HG03097 (cell line): ENCODE measurements at regions not wholly inside any gene's neighbourhood (a gene's known extent, or its start where the extent isn't known, plus 50 kb on each side); places are given as distances from the start of the nearest gene placed in this dataset.

ENCODE experiments used
- ATAC-seq: cut with Tn5 transposase; IDR thresholded peaks from one replicate; pipeline ENCODE4 v1.9.1; 2021; ENCODE audit not compliant: unreplicated experiment, low FRiP score

GRCh38 chr3:3689601-3690375, 109.4 kb upstream of the LRRN1 start:
- no peak for ATAC-seq

GRCh38 chr3:3686907-3687648, 112.2 kb upstream of the LRRN1 start:
- no peak for ATAC-seq

- no peak for ATAC-seq
Observed at GRCh38 chr3:3685721-3686120, 113.5 kb upstream of the LRRN1 start.

- no peak for ATAC-seq
Observed at GRCh38 chr3:3683261-3683660, 116.0 kb upstream of the LRRN1 start.

DNA sequence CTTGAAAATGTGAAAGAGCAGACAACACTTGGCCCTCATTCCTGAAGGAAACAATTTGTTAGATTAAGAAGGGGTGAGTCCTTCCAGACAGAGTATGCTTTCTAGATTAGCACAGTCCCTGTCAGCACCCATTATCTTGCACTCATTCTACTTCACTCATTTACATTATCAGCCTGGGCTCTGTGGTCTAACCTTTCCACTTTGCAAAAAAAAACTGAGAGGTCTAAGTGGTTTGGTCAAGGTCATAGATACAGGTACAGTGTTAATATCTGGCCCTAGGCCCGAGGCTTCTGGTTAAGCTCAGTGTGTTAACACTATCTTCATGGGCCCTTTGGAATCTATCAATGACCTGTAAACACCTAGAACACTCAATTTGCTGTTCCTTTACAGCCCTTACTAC, 123.4 kb upstream of the LRRN1 start:
- ATAC-seq: no peak

- no peak for ATAC-seq
Observed at GRCh38 chr3:3675186-3675585, 124.0 kb upstream of the LRRN1 start.

GRCh38 chr3:3666664-3667063, 132.6 kb upstream of the LRRN1 start:
- ATAC-seq: peak; percentile 91

DNA sequence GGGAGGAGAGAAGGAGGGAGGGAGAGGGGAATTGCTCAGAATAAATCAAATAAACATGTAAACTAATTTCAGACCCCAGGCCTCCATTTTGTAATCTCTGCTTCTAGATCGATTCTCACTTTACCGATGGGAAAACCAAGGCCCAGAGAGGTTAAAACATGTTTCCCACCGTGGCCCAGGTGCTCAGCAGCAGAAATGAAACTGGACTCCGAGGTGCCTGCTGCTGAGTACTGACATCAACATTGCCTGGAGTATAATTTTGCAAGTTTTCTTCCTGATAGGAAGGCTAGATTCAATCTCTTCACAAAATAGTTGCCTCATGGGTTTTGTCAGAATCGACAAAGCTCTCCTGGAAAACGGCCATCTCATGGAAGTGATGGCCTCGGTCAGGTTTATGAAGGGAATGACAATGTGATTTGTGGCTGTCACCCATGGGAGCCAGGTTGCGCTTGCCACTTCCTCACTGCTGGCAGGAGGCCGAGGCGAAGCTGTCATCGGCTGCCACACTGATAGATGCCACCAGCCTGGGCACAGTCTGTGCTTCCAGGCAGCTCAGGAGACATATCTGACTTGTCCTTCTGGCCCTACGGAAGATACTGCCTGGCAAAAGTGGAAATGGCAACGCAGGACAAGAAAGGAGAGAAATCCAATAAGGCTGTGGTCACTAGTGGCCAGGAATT, 133.1 kb upstream of the LRRN1 start:
- peak; percentile 52 for ATAC-seq

- ATAC-seq: no peak
Observed at GRCh38 chr3:3665546-3665945, 133.7 kb upstream of the LRRN1 start.

DNA sequence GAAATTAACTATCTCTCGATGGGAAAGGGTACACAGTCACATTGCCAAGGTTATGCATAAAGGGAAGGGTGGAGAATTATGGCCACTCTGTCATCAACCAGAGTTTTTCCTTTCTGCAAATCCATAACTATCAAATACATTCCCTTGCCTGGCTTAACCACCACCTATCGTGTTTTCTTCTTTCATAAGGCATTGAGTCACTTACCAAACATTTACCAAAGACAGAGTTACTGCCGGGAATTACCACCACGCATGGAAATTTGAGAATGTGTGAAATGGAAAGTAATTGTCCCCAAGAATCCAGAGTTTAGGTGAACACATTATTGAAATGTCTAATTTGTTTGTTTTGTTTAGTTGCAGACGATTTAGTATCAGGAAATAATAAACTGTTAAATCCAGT, 134.3 kb upstream of the LRRN1 start:
- ATAC-seq: no peak

- ATAC-seq: no peak
Observed at GRCh38 chr3:3662610-3663009, 136.6 kb upstream of the LRRN1 start.

GRCh38 chr3:3654916-3655315, 144.3 kb upstream of the LRRN1 start:
- no peak for ATAC-seq

- ATAC-seq: no peak
Observed at GRCh38 chr3:3648988-3649679, 150.1 kb upstream of the LRRN1 start.

DNA sequence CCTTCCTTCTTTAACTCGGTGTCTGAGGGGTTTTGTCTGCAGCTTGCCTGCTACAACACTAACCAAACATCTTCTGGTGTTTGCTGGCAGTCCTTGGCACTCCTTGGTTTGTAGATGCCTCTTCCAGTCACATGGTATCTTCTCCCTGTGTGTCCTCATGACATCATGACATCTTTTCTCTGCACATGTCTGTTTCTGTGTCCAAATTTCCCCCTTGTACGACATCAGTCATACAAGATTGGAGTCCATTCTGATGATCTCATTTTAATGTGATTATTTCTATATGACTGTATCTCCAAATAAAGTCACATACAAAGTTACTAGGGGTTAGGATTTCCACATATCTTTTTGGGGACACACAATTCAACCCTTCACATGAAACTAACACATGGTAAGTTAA, 152.3 kb upstream of the LRRN1 start:
- ATAC-seq: no peak

GRCh38 chr3:3646103-3646844, 153.0 kb upstream of the LRRN1 start:
- peak; percentile 80 for ATAC-seq

DNA sequence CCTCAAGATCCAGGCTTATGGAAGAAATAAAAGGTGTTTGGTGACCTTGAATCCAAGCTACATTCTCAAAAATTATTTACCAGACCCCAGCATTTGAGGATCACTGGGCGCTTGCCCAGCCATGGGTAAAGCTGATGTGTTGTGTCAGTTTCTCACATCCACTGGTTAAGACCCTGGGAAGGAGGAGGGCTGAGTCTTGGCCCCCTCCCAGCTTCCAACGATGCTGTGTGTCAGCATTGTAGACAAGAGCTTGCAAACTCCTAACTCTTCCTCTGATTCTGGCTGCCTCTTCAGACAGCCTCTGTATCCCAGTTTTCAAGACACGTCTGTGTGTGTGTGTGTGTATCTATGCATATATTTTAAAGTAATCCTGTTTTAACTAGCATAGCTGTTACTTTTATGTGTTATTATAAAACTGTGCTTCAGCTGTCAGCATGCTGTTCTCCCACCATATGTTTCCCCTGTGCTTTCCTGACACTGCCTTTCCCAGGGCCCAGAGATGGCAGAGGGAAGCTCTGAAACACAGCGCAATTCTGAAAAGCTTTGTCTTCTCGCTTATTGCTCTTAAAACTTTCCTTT, 157.3 kb upstream of the LRRN1 start:
- ATAC-seq: no peak

- no peak for ATAC-seq
Observed at GRCh38 chr3:3639078-3639477, 160.2 kb upstream of the LRRN1 start.

- ATAC-seq: no peak
Observed at GRCh38 chr3:3636815-3637214, 162.4 kb upstream of the LRRN1 start.

DNA sequence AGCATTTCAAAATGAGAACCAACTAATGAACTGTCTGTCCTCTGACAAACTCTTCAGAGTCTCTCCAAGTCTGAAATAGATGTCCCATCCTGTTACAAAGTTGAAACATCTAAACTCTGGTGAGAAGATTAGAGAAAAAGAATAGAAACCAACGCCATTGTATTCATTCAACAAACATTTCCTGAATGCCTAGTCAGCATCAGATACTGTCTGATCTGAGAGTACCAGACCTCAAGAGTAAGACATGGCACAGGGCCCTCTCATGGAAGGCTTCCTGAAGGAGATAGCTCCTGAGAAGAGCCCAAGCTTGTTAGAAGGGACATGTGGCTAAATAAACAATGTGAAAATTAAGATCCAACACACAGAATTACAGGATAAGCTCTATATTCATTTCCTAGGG, 164.1 kb upstream of the LRRN1 start:
- no peak for ATAC-seq

DNA sequence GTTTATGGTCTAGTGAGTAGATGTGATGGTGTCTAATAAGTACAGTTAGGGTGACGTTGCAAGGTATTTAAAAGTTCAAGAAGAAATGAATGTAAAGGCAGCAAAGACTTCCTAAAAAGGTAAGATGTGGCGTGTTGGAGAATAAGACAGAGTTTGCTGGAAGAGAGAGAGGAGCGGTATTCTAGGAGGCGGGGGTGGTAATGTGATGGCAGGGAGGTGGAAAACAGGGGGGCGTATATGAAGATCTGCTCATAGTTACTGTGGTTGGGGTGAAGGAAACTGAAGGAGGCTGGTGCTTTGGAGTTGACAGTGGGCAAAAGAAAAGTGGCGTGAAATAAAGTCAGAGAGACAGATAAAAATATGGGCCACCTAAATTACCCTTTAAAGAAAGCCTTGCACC, 164.9 kb upstream of the LRRN1 start:
- no peak for ATAC-seq
